SIG-M5 treated with dmso at 0.1 percent for 504 hours (cell line): ENCODE measurements at regions not wholly inside any gene's neighbourhood (a gene's known extent, or its start where the extent isn't known, plus 50 kb on each side); places are given as distances from the start of the nearest gene placed in this dataset.
"Not testable (repeated sequence)": the region's sequence is repeated elsewhere in the genome, so short reads cannot be mapped to it uniquely, and the experiment has no call there.

ENCODE experiments used
- DNase-seq: peaks from one replicate; lab custom pipeline; 2025; ENCODE audit not compliant: unreplicated experiment; lab: John Stamatoyannopoulos, UW

- DNase-seq = no peak
Observed at GRCh38 chr16:66176731-66177130, 189.8 kb upstream of the CDH5 start.

- DNase-seq = no peak
Observed at GRCh38 chr16:66176111-66176510, 190.4 kb upstream of the CDH5 start.

- DNase-seq = no peak
Observed at GRCh38 chr16:66175636-66176035, 190.9 kb upstream of the CDH5 start.

GRCh38 chr16:66175058-66175457 lies 191.4 kb upstream of the CDH5 start:
- DNase-seq = no peak

- not testable (repeated sequence) for DNase-seq
Observed at GRCh38 chr16:66173796-66174195, 192.7 kb upstream of the CDH5 start.

- DNase-seq = not testable (repeated sequence)
Observed at GRCh38 chr16:66173181-66173580, 193.3 kb upstream of the CDH5 start.

GRCh38 chr16:66172463-66172862 lies 194.0 kb upstream of the CDH5 start:
- DNase-seq = no peak

GRCh38 chr16:66171578-66171977 lies 194.9 kb upstream of the CDH5 start:
- DNase-seq = no peak

- no peak for DNase-seq
Observed at GRCh38 chr16:66170989-66171388, 195.5 kb upstream of the CDH5 start.

GRCh38 chr16:66169817-66170216 lies 196.7 kb upstream of the CDH5 start:
- DNase-seq = no peak

- no peak for DNase-seq
Observed at GRCh38 chr16:66168777-66169176, 197.7 kb upstream of the CDH5 start.

GRCh38 chr16:66167564-66168291 lies 198.8 kb upstream of the CDH5 start:
- DNase-seq = no peak

GRCh38 chr16:66166490-66166889 lies 200.0 kb upstream of the CDH5 start:
- no peak for DNase-seq

GRCh38 chr16:66165879-66166278 lies 200.6 kb upstream of the CDH5 start:
- DNase-seq = no peak

GRCh38 chr16:66164581-66165247 lies 201.8 kb upstream of the CDH5 start:
- DNase-seq = no peak

GRCh38 chr16:66162821-66163220 lies 203.7 kb upstream of the CDH5 start:
- no peak for DNase-seq

GRCh38 chr16:66161942-66162341 lies 204.5 kb upstream of the CDH5 start:
- DNase-seq = no peak

- DNase-seq = no peak
Observed at GRCh38 chr16:66161269-66161668, 205.2 kb upstream of the CDH5 start.

- no peak for DNase-seq
Observed at GRCh38 chr16:66159987-66160386, 206.5 kb upstream of the CDH5 start.

GRCh38 chr16:66156538-66156937 lies 210.0 kb upstream of the CDH5 start:
- no peak for DNase-seq

- DNase-seq = no peak
Observed at GRCh38 chr16:66155933-66156332, 210.6 kb upstream of the CDH5 start.

GRCh38 chr16:66154801-66155200 lies 211.7 kb upstream of the CDH5 start:
- DNase-seq = no peak
